Dendritic cell treated with granulocyte-macrophage colony-stimulating factor and Interleukin-4, amounts not matched to agents 40 ng/mL and 50 ng/mL, for 4 days (primary cell): ENCODE measurements at regions not wholly inside any gene's neighbourhood (a gene's known extent, or its start where the extent isn't known, plus 50 kb on each side); places are given as distances from the start of the nearest gene placed in this dataset.

ENCODE experiments used
- H3K27ac Mint-ChIP-seq: one replicate; pipeline ENCODE4 v1.8.0; 2022; ENCODE audit warnings: mild to moderate bottlenecking, mixed read lengths
- H3K27me3 Mint-ChIP-seq: one replicate; pipeline ENCODE4 v1.8.0; 2022; ENCODE audit warnings: mild to moderate bottlenecking, mixed read lengths
- H3K36me3 Mint-ChIP-seq: one replicate; pipeline ENCODE4 v1.8.0; 2022; ENCODE audit warnings: low read depth, mixed read lengths
- H3K4me1 Mint-ChIP-seq: one replicate; pipeline ENCODE4 v1.8.0; 2022; ENCODE audit warnings: low read depth, mixed read lengths
- H3K4me3 Mint-ChIP-seq: one replicate; pipeline ENCODE4 v1.8.0; 2022; ENCODE audit warnings: mild to moderate bottlenecking, moderate library complexity, mixed read lengths
- H3K9me3 Mint-ChIP-seq: one replicate; pipeline ENCODE4 v1.8.0; 2022; ENCODE audit warnings: mixed read lengths
- intact Hi-C: fragments of 100-400 bp; cut with micrococcal nuclease; formaldehyde crosslinking; loops from one replicate; pipeline ENCODE4 v1.15.0; 2022

GRCh38 chr15:95656595-95656994 lies 673.9 kb upstream of the NR2F2 start:
- no peaks in the 10 kb centered on the region for H3K36me3 Mint-ChIP-seq
- no peak overlapping the region for H3K4me3 Mint-ChIP-seq
- H3K4me1 Mint-ChIP-seq: no peaks in the 10 kb centered on the region
- intact Hi-C loops: no loop called here
- H3K27ac Mint-ChIP-seq: no peak overlapping the region
- H3K27me3 Mint-ChIP-seq: no peaks in the 10 kb centered on the region
- no peaks in the 10 kb centered on the region for H3K9me3 Mint-ChIP-seq

- no peaks in the 10 kb centered on the region for H3K4me1 Mint-ChIP-seq
- H3K27ac Mint-ChIP-seq: no peak overlapping the region
- intact Hi-C loops: no loop called here
- H3K27me3 Mint-ChIP-seq: no peaks in the 10 kb centered on the region
- H3K36me3 Mint-ChIP-seq: no peaks in the 10 kb centered on the region
- no peaks in the 10 kb centered on the region for H3K9me3 Mint-ChIP-seq
- no peak overlapping the region for H3K4me3 Mint-ChIP-seq
Measured at GRCh38 chr15:95658799-95659198, 671.7 kb upstream of the NR2F2 start.

GRCh38 chr15:95659656-95660055 lies 670.8 kb upstream of the NR2F2 start:
- H3K4me3 Mint-ChIP-seq: no peak overlapping the region
- no peaks in the 10 kb centered on the region for H3K36me3 Mint-ChIP-seq
- H3K4me1 Mint-ChIP-seq: no peaks in the 10 kb centered on the region
- H3K27ac Mint-ChIP-seq: no peak overlapping the region
- intact Hi-C loops: no loop called here
- H3K9me3 Mint-ChIP-seq: no peaks in the 10 kb centered on the region
- H3K27me3 Mint-ChIP-seq: no peaks in the 10 kb centered on the region

- no peak overlapping the region for H3K4me3 Mint-ChIP-seq
- no peak overlapping the region for H3K27ac Mint-ChIP-seq
- H3K27me3 Mint-ChIP-seq: no peaks in the 10 kb centered on the region
- no peaks in the 10 kb centered on the region for H3K4me1 Mint-ChIP-seq
- no peaks in the 10 kb centered on the region for H3K9me3 Mint-ChIP-seq
- intact Hi-C loops: no loop called here
- H3K36me3 Mint-ChIP-seq: no peaks in the 10 kb centered on the region
Measured at GRCh38 chr15:95662638-95663037, 667.9 kb upstream of the NR2F2 start.

- Mint-ChIP-seq H3K4me1 (no peaks in the 10 kb centered on the region), H3K36me3 (no peaks in the 10 kb centered on the region), H3K27ac (no peak overlapping the region), H3K4me3 (no peak overlapping the region), H3K27me3 (no peaks in the 10 kb centered on the region), H3K9me3 (no peaks in the 10 kb centered on the region)
- intact Hi-C loops: no loop called here
Measured at GRCh38 chr15:95663156-95664100, 667.1 kb upstream of the NR2F2 start.

GRCh38 chr15:95664450-95664849 lies 666.0 kb upstream of the NR2F2 start:
- intact Hi-C loops: no loop called here
- H3K27ac Mint-ChIP-seq: no peak overlapping the region
- no peak overlapping the region for H3K4me3 Mint-ChIP-seq
- H3K27me3 Mint-ChIP-seq: no peaks in the 10 kb centered on the region
- H3K4me1 Mint-ChIP-seq: no peaks in the 10 kb centered on the region
- no peaks in the 10 kb centered on the region for H3K9me3 Mint-ChIP-seq
- no peaks in the 10 kb centered on the region for H3K36me3 Mint-ChIP-seq

- no peaks in the 10 kb centered on the region for H3K9me3 Mint-ChIP-seq
- intact Hi-C loops: no loop called here
- no peaks in the 10 kb centered on the region for H3K4me1 Mint-ChIP-seq
- no peaks in the 10 kb centered on the region for H3K27me3 Mint-ChIP-seq
- H3K4me3 Mint-ChIP-seq: no peak overlapping the region
- H3K27ac Mint-ChIP-seq: no peak overlapping the region
- no peaks in the 10 kb centered on the region for H3K36me3 Mint-ChIP-seq
Measured at GRCh38 chr15:95669146-95669922, 661.2 kb upstream of the NR2F2 start.

- no peaks in the 10 kb centered on the region for H3K36me3 Mint-ChIP-seq
- no peak overlapping the region for H3K4me3 Mint-ChIP-seq
- no peaks in the 10 kb centered on the region for H3K4me1 Mint-ChIP-seq
- peaks cover 7% of the 10 kb centered on the region for H3K9me3 Mint-ChIP-seq
- H3K27ac Mint-ChIP-seq: no peak overlapping the region
- intact Hi-C loops: no loop called here
- H3K27me3 Mint-ChIP-seq: no peaks in the 10 kb centered on the region
Measured at GRCh38 chr15:95674031-95674430, 656.5 kb upstream of the NR2F2 start.

GRCh38 chr15:95676500-95676899 lies 654.0 kb upstream of the NR2F2 start:
- H3K27ac Mint-ChIP-seq: no peak overlapping the region
- peaks cover 7% of the 10 kb centered on the region for H3K9me3 Mint-ChIP-seq
- no peaks in the 10 kb centered on the region for H3K36me3 Mint-ChIP-seq
- no peaks in the 10 kb centered on the region for H3K27me3 Mint-ChIP-seq
- no peak overlapping the region for H3K4me3 Mint-ChIP-seq
- intact Hi-C loops: no loop called here
- no peaks in the 10 kb centered on the region for H3K4me1 Mint-ChIP-seq

- intact Hi-C loops: no loop called here
- Mint-ChIP-seq H3K27ac (no peak overlapping the region), H3K9me3 (peaks cover 7% of the 10 kb centered on the region), H3K4me1 (no peaks in the 10 kb centered on the region), H3K4me3 (no peak overlapping the region), H3K27me3 (no peaks in the 10 kb centered on the region), H3K36me3 (no peaks in the 10 kb centered on the region)
Measured at GRCh38 chr15:95679847-95680582, 650.5 kb upstream of the NR2F2 start.

- H3K4me3 Mint-ChIP-seq: no peak overlapping the region
- intact Hi-C loops: no loop called here
- H3K27ac Mint-ChIP-seq: no peak overlapping the region
- H3K4me1 Mint-ChIP-seq: no peaks in the 10 kb centered on the region
- peaks cover under 1% of the 10 kb centered on the region for H3K9me3 Mint-ChIP-seq
- no peaks in the 10 kb centered on the region for H3K27me3 Mint-ChIP-seq
- H3K36me3 Mint-ChIP-seq: no peaks in the 10 kb centered on the region
Measured at GRCh38 chr15:95680728-95681127, 649.8 kb upstream of the NR2F2 start.

- intact Hi-C loops: no loop called here
Measured at GRCh38 chr15:95681836-95682544, 648.5 kb upstream of the NR2F2 start.

GRCh38 chr15:95684126-95684525 lies 646.4 kb upstream of the NR2F2 start:
- intact Hi-C loops: no loop called here

More at GRCh38 chr15:95681836-95682544, 648.5 kb upstream of the NR2F2 start:
- no peak overlapping the region for H3K27ac Mint-ChIP-seq
- no peaks in the 10 kb centered on the region for H3K27me3 Mint-ChIP-seq
- H3K9me3 Mint-ChIP-seq: no peaks in the 10 kb centered on the region
- H3K4me3 Mint-ChIP-seq: no peak overlapping the region
- H3K36me3 Mint-ChIP-seq: no peaks in the 10 kb centered on the region
- no peaks in the 10 kb centered on the region for H3K4me1 Mint-ChIP-seq

More at GRCh38 chr15:95684126-95684525, 646.4 kb upstream of the NR2F2 start:
- no peak overlapping the region for H3K27ac Mint-ChIP-seq
- H3K4me3 Mint-ChIP-seq: no peak overlapping the region
- no peaks in the 10 kb centered on the region for H3K4me1 Mint-ChIP-seq
- no peaks in the 10 kb centered on the region for H3K27me3 Mint-ChIP-seq
- no peaks in the 10 kb centered on the region for H3K36me3 Mint-ChIP-seq
- H3K9me3 Mint-ChIP-seq: no peaks in the 10 kb centered on the region
